ENCODE measurements at regions not wholly inside any gene's neighbourhood (a gene's known extent, or its start where the extent isn't known, plus 50 kb on each side); places are given as distances from the start of the nearest gene placed in this dataset.

- no peak for TF ChIP-seq EZH2 (IDR thresholded peaks at IDR 0.05)
- no peak for TF ChIP-seq SIN3A (IDR thresholded peaks at IDR 0.05; ENCODE audit: low read depth)
- TF ChIP-seq CTCF (IDR thresholded peaks at IDR 0.05 in 2 of 3, conservative IDR thresholded peaks at IDR 0.05 in 1 of 3; ENCODE audit: borderline replicate concordance in 1 of 3, insufficient read depth in 1 of 3, low read depth in 2 of 3, low read length in 2 of 3), result no peak
- no peak for TF ChIP-seq CEBPB (IDR thresholded peaks at IDR 0.05; ENCODE audit: low read depth)
- no peak for TF ChIP-seq ATF3 (IDR thresholded peaks at IDR 0.05)
- TF ChIP-seq EZH2phosphoT487 (IDR thresholded peaks at IDR 0.05; ENCODE audit: borderline replicate concordance), result no peak
- no peak for TF ChIP-seq POLR2A (IDR thresholded peaks at IDR 0.05; ENCODE audit: borderline replicate concordance, extremely low read depth, insufficient read depth, insufficient read length)
- TF ChIP-seq JUND (IDR thresholded peaks at IDR 0.05), result no peak
- TF ChIP-seq EGR1 (IDR thresholded peaks at IDR 0.05; ENCODE audit: low read depth), result no peak
- TF ChIP-seq MAX (IDR thresholded peaks at IDR 0.05), result no peak
- TF ChIP-seq POLR2AphosphoS5 (IDR thresholded peaks at IDR 0.05; ENCODE audit: low read depth, low read length), result no peak
- no peak for TF ChIP-seq REST (IDR thresholded peaks at IDR 0.05; ENCODE audit: low read depth)
- TF ChIP-seq CBX3 (IDR thresholded peaks at IDR 0.05; ENCODE audit: low read depth), result no peak
Observed at GRCh38 chr1:5615076-5615475, 377.1 kb downstream of the NPHP4 start.

All from HCT116 (cell line).